HepG2 (cell line): ENCODE measurements at regions not wholly inside any gene's neighbourhood (a gene's known extent, or its start where the extent isn't known, plus 50 kb on each side); places are given as distances from the start of the nearest gene placed in this dataset.

Source experiments
- ATAC-seq: fragments of 200-7000 bp; cut with Tn5 transposase; 3 replicates; pipeline ENCODE4 v1.9.1; 2020; ENCODE audit warnings: mild to moderate bottlenecking, moderate library complexity
- BruUV-seq: library from RNA; stranded (reverse); fragments of 400-500 nt; replicated peaks from 2 replicates; lab custom pipeline; 2021; lab: Mats Ljungman, UMichigan
- CTCF ChIA-PET: fragments of 300-600 bp; formaldehyde crosslinking; extraction: SDS; loops from one replicate; lab custom pipeline; 2021; ENCODE audit warnings: low total read pairs, inconsistent platforms, low intra/inter-chr PET ratio; lab: Yijun Ruan, JAX
- POLR2A ChIA-PET: fragments of 350-600 bp; sonication (Branson Sonifier 250); formaldehyde crosslinking; loops from one replicate; lab custom pipeline; 2020; ENCODE audit warnings: antibody characterized with exemption, inconsistent platforms; lab: Yijun Ruan, JAX
- DNase-seq: peaks from one replicate; pipeline ENCODE4 v3.0.0-alpha.2; 2015; ENCODE audit warnings: low spot score
- FAIRE-seq: peaks from 3 replicates; lab custom pipeline; 2011; peaks lifted over from hg19 to GRCh38; lab: Jason Lieb, UNC
- H2AFZ ChIP-seq: one replicate; pipeline ENCODE4 v1.6.1; 2011; ENCODE audit warnings: low read length, inconsistent platforms
- H3K27ac ChIP-seq: fragments of 300-600 bp; 3 replicates; pipeline ENCODE4 v1.8.0; 2011; ENCODE audit warnings: mixed run types, mild to moderate bottlenecking, mixed read lengths, low read length, inconsistent platforms; ENCODE audit not compliant: insufficient read depth; ENCODE audit errors: extremely low read length
- H3K27me3 ChIP-seq, 2 experiments: fragments of 200-600 bp in 1 of 2; 2 replicates in 1 of 2; 3 replicates in 1 of 2; pipeline versions ENCODE4 v1.6.0 to v1.8.0; 2011; ENCODE audit warnings: low read length in 2 of 2, mild to moderate bottlenecking in 2 of 2, moderate library complexity in 2 of 2, inconsistent platforms in 1 of 2; ENCODE audit not compliant: insufficient read depth in 2 of 2, control insufficient read depth in 1 of 2
- H3K36me3 ChIP-seq, 2 experiments: fragments of 200-600 bp in 1 of 2; replicated peaks in 1 of 2; 2 replicates in 1 of 2; 3 replicates in 1 of 2; pipeline versions ENCODE4 v1.5.1 to v1.8.0; 2011; ENCODE audit warnings: low read length in 2 of 2, inconsistent platforms in 1 of 2; ENCODE audit not compliant: insufficient read depth in 2 of 2, control insufficient read depth in 1 of 2
- H3K4me1 ChIP-seq: 2 replicates; pipeline ENCODE4 v1.5.1; 2012; ENCODE audit warnings: low read length, inconsistent platforms; ENCODE audit not compliant: insufficient read depth
- H3K4me2 ChIP-seq: 2 replicates; pipeline ENCODE4 v1.6.0; 2011; ENCODE audit warnings: low read depth, low read length, inconsistent platforms
- H3K4me3 ChIP-seq, 3 experiments: fragments of 200-600 bp in 1 of 3; sonication (generic), shearing (Covaris generic) in 1 of 3; replicated peaks in 1 of 3; 2 replicates each; pipeline ENCODE4 v1.5.1; 2011 to 2016; ENCODE audit warnings: low read length in 3 of 3, inconsistent platforms in 2 of 3, low read depth in 2 of 3, mild to moderate bottlenecking in 2 of 3, control low read depth in 1 of 3, mixed read lengths in 1 of 3; ENCODE audit not compliant: insufficient read depth in 1 of 3
- H3K79me2 ChIP-seq: one replicate; pipeline ENCODE4 v1.6.1; 2011; ENCODE audit warnings: low read length, inconsistent platforms; ENCODE audit not compliant: insufficient read depth
- H3K9ac ChIP-seq: 2 replicates; pipeline ENCODE4 v1.6.0; 2011; ENCODE audit warnings: mild to moderate bottlenecking, low read depth, low read length, inconsistent platforms; ENCODE audit not compliant: insufficient read depth
- H3K9me3 ChIP-seq: 2 replicates; pipeline ENCODE4 v1.5.1; 2012; ENCODE audit warnings: mild to moderate bottlenecking, low read length
- H4K20me1 ChIP-seq: 2 replicates; pipeline ENCODE4 v1.6.0; 2011; ENCODE audit warnings: inconsistent platforms, mild to moderate bottlenecking, low read length, moderate library complexity; ENCODE audit not compliant: insufficient read depth
- AHR ChIP-seq: IDR thresholded peaks from 2 replicates; pipeline ENCODE4 v1.6.1; 2018; ENCODE audit warnings: missing genetic modification reagents, missing compliant biosample characterization
- DR1 ChIP-seq: sonication (generic); formaldehyde crosslinking; IDR thresholded peaks from 2 replicates; pipeline ENCODE4 v1.8.0; 2021; ENCODE audit warnings: mild to moderate bottlenecking, missing genetic modification reagents, inconsistent platforms
- ELF1 ChIP-seq: sonication (generic); formaldehyde crosslinking; IDR thresholded peaks from 2 replicates; pipeline ENCODE4 v1.4.0; 2020; ENCODE audit warnings: missing genetic modification reagents
- FUBP1 ChIP-seq: sonication (generic); formaldehyde crosslinking; IDR thresholded peaks from 2 replicates; pipeline ENCODE4 v1.5.1; 2020; ENCODE audit warnings: missing genetic modification reagents, mild to moderate bottlenecking, borderline replicate concordance
- GPBP1L1 ChIP-seq: sonication (generic); formaldehyde crosslinking; IDR thresholded peaks from 2 replicates; pipeline ENCODE4 v1.5.0; 2020; ENCODE audit warnings: mild to moderate bottlenecking, missing genetic modification reagents
- KLF11 ChIP-seq: IDR thresholded peaks from 2 replicates; pipeline ENCODE4 v1.6.1; 2016; ENCODE audit warnings: missing compliant biosample characterization
- LCORL ChIP-seq, 2 experiments: fragments of 450-650 bp in 1 of 2; sonication (generic) in 1 of 2; formaldehyde crosslinking in 1 of 2; IDR thresholded peaks; 2 replicates each; pipeline versions ENCODE4 v1.5.0 to v1.6.1; 2017 to 2020; ENCODE audit warnings: antibody characterized with exemption in 1 of 2, missing genetic modification reagents in 1 of 2
- RNF2 ChIP-seq: fragments of 450-650 bp; conservative IDR thresholded peaks from 2 replicates; pipeline ENCODE4 v1.6.1; 2016; ENCODE audit warnings: low read depth
- SMAD3 ChIP-seq: sonication (generic); formaldehyde crosslinking; IDR thresholded peaks from 2 replicates; pipeline ENCODE4 v1.4.0; 2020; ENCODE audit warnings: missing genetic modification reagents
- TP53 ChIP-seq: sonication (generic); formaldehyde crosslinking; conservative IDR thresholded peaks from 2 replicates; pipeline ENCODE4 v1.4.0; 2020; ENCODE audit warnings: missing genetic modification reagents
- U2AF1 ChIP-seq: fragments of 200-400 bp; formaldehyde crosslinking; optimal IDR thresholded peaks from 2 replicates; pipeline ENCODE3; 2017; ENCODE audit warnings: mild to moderate bottlenecking, low read depth, low read length
- ZNF333 ChIP-seq: sonication (generic); formaldehyde crosslinking; IDR thresholded peaks from 2 replicates; pipeline ENCODE4 v1.4.0; 2020; ENCODE audit warnings: mild to moderate bottlenecking, missing genetic modification reagents, borderline replicate concordance
- ZNF414 ChIP-seq: sonication (generic); formaldehyde crosslinking; IDR thresholded peaks from 2 replicates; pipeline ENCODE4 v1.5.0; 2020; ENCODE audit warnings: missing genetic modification reagents
- ZNF614 ChIP-seq: IDR thresholded peaks from 2 replicates; pipeline ENCODE4 v1.6.1; 2018; ENCODE audit warnings: missing biosample characterization, missing genetic modification reagents, inconsistent platforms, borderline replicate concordance
- ZNF678 ChIP-seq: sonication (generic); formaldehyde crosslinking; IDR thresholded peaks from 2 replicates; pipeline ENCODE4 v1.4.0; 2020; ENCODE audit warnings: mild to moderate bottlenecking, missing genetic modification reagents
- ZNF747 ChIP-seq: sonication (generic); formaldehyde crosslinking; IDR thresholded peaks from 2 replicates; pipeline ENCODE4 v1.8.1; 2023; ENCODE audit warnings: missing genetic modification reagents, mild to moderate bottlenecking, borderline replicate concordance
- WGBS: methylation state at CpG from one replicate; pipeline ENCODE4 v1.1.6; 2017; ENCODE audit warnings: low lambda C conversion rate; 5-methylcytosine and 5-hydroxymethylcytosine counted together
- in situ Hi-C: cut with HindIII; loops from 2 replicates; pipeline ENCODE4 v1.10.0; 2017; ENCODE audit warnings: low pct_unique_long_range_greater_than_20kb; ENCODE audit not compliant: extremely low pct_ligation_motif_present
- intact Hi-C: fragments of 100-400 bp; cut with micrococcal nuclease; formaldehyde crosslinking; loops from one replicate; pipeline ENCODE4 v1.10.0; 2022; ENCODE audit not compliant: unreplicated experiment
- TF ChIP-seq, protein P1 (sequence below): fragments of 450-650 bp; IDR thresholded peaks from 2 replicates; pipeline ENCODE4 v1.6.1; 2017

DNA sequence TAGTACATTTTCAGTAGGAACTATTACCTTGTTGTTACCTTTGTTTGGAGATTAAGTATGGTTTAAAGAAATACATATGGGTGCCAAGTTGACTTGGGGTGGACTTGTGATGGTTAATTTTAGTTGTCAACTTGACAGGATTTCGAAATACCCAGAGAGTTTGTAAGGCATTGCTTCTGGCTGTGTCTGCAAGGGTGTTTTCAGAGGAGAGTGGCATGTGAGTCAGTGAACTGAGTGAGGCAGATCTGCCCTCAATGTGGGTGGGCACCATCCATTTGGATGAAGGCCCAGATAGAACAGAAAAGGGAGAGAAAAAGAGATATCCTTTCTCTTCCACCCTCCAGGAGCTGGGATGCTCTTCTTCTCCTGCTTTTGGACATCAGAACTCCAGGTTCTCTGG is 315.5 kb downstream of the GPATCH2 start:
- intact Hi-C loops, result no loop called here
- Histone ChIP-seq H3K9ac (no peak overlapping the region), H2AFZ (no peak overlapping the region), H3K79me2 (no peaks in the 10 kb centered on the region), H3K4me3 (no peak overlapping the region), H3K27me3 (no peaks in the 10 kb centered on the region), H3K27ac (no peak overlapping the region), H3K36me3 (no peaks in the 10 kb centered on the region), H3K9me3 (no peaks in the 10 kb centered on the region), H3K4me2 (no peak overlapping the region), H3K4me1 (no peaks in the 10 kb centered on the region), H4K20me1 (no peaks in the 10 kb centered on the region)
- CTCF ChIA-PET, result no interaction called here
- WGBS, result 0% methylated on average over 1 of the region's 1 CpG
- BruUV-seq, result no TSS peak
- no peak for ATAC-seq
- POLR2A ChIA-PET, result no interaction called here
- in situ Hi-C loops, result no loop called here
- DNase-seq, result no peak
- FAIRE-seq, result no peak
- no peak for TF ChIP-seq GPBP1L1 (CRISPR knock-in tag)
- no peak for TF ChIP-seq ZNF747 (CRISPR knock-in tag)
- no peak for TF ChIP-seq ZNF614
- TF ChIP-seq, protein P1, sequence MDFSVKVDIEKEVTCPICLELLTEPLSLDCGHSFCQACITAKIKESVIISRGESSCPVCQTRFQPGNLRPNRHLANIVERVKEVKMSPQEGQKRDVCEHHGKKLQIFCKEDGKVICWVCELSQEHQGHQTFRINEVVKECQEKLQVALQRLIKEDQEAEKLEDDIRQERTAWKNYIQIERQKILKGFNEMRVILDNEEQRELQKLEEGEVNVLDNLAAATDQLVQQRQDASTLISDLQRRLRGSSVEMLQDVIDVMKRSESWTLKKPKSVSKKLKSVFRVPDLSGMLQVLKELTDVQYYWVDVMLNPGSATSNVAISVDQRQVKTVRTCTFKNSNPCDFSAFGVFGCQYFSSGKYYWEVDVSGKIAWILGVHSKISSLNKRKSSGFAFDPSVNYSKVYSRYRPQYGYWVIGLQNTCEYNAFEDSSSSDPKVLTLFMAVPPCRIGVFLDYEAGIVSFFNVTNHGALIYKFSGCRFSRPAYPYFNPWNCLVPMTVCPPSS, result no peak
- TF ChIP-seq DR1 (CRISPR knock-in tag), result no peak
- no peak for TF ChIP-seq U2AF1
- TF ChIP-seq TP53 (CRISPR knock-in tag), result no peak
- no peak for TF ChIP-seq ELF1
- no peak for TF ChIP-seq ZNF678 (CRISPR knock-in tag)
- TF ChIP-seq AHR (CRISPR knock-in tag), result no peak
- no peak for TF ChIP-seq KLF11 (CRISPR knock-in tag)
- TF ChIP-seq ZNF414 (CRISPR knock-in tag), result no peak
- TF ChIP-seq FUBP1 (CRISPR knock-in tag), result no peak
- no peak for TF ChIP-seq LCORL (IDR thresholded peaks at IDR 0.05)
- TF ChIP-seq LCORL (CRISPR knock-in tag; IDR thresholded peaks at IDR 0.05), result no peak
- TF ChIP-seq ZNF333 (CRISPR knock-in tag), result no peak
- TF ChIP-seq RNF2, result no peak
- no peak for TF ChIP-seq SMAD3 (CRISPR knock-in tag)
